Epithelial cell of esophagus (primary cell): ENCODE measurements at regions not wholly inside any gene's neighbourhood (a gene's known extent, or its start where the extent isn't known, plus 50 kb on each side); places are given as distances from the start of the nearest gene placed in this dataset.

ENCODE experiments used
- DNase-seq: peaks from one replicate; pipeline ENCODE4 v3.0.0; 2010; ENCODE audit warnings: low read depth
- H3K4me3 ChIP-seq: 2 replicates; pipeline ENCODE4 v1.5.1; 2011; ENCODE audit warnings: mild to moderate bottlenecking, low read length, control low read depth
- CTCF ChIP-seq: IDR thresholded peaks from 2 replicates; pipeline ENCODE4 v1.5.1; 2011; ENCODE audit warnings: low read depth, mild to moderate bottlenecking, low read length, control low read depth, inconsistent platforms; ENCODE audit not compliant: insufficient read depth; ENCODE audit errors: missing control alignments

GRCh38 chr16:55052348-55052734 is 121.7 kb downstream of the IRX5 start:
- DNase-seq = no peak
- H3K4me3 ChIP-seq = no peak overlapping the region
- no peak for TF ChIP-seq CTCF

- no peak for TF ChIP-seq CTCF
- no peak for DNase-seq
- no peak overlapping the region for H3K4me3 ChIP-seq
These were observed 122.2 kb downstream of the IRX5 start for GRCh38 chr16:55052741-55053415.

- H3K4me3 ChIP-seq = no peak overlapping the region
- DNase-seq = no peak
- TF ChIP-seq CTCF = no peak
These were observed 124.6 kb downstream of the IRX5 start for GRCh38 chr16:55055262-55055661.

- DNase-seq = peak; percentile 43
- TF ChIP-seq CTCF = peak; percentile 15
- H3K4me3 ChIP-seq = no peak overlapping the region
These were observed 126.1 kb downstream of the IRX5 start for GRCh38 chr16:55056585-55057401.

GRCh38 chr16:55057866-55058265 is 127.2 kb downstream of the IRX5 start:
- H3K4me3 ChIP-seq = no peak overlapping the region
- TF ChIP-seq CTCF = no peak
- DNase-seq = no peak

GRCh38 chr16:55058576-55058975 is 127.9 kb downstream of the IRX5 start:
- TF ChIP-seq CTCF = no peak
- H3K4me3 ChIP-seq = no peak overlapping the region
- DNase-seq = no peak
